ENCODE measurements at regions not wholly inside any gene's neighbourhood (a gene's known extent, or its start where the extent isn't known, plus 50 kb on each side); places are given as distances from the start of the nearest gene placed in this dataset.
"Not testable (repeated sequence)": the region's sequence is repeated elsewhere in the genome, so short reads cannot be mapped to it uniquely, and the experiment has no call there.

DNA sequence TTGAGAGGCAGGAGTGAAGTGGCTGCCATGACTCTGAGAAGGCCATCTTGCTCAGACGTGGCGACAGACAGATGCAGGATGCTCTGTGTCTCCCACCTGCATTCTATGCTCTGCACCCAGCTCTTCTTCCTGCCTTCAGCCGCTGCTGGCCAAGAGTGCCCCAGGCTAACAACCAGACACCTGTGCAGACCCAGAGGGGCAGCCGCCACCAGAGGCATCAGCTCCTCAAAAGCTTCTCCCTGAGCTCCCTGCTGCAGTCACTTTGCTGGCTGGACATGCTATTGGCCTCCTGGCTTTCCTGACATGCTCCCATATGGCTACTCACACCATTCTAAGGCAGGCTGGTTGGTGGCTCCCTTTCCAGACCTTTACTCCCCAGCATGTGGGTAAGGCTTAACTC is 70.6 kb upstream of the GRB10 start:
- DNase-seq = no peak

DNA sequence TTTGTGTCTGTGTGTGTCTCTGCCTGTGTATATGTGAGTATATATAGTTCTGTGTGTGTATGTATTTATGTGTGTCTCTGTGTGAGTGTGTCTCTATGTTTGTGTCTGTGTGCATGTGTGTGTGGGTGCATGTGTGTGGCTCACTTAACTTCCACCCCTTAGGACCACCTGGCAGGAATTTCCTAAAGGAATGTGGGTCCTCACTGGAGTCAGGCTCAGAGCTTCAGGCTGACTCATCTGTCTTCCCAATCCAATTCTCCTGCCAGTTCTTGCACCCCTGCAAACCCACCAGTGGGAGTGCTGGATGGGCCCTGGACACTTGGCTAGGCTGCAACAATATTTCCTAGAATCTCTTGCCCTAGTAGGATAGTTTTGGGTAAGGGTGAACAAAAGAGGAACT is 70.2 kb upstream of the GRB10 start:
- DNase-seq = no peak

DNA sequence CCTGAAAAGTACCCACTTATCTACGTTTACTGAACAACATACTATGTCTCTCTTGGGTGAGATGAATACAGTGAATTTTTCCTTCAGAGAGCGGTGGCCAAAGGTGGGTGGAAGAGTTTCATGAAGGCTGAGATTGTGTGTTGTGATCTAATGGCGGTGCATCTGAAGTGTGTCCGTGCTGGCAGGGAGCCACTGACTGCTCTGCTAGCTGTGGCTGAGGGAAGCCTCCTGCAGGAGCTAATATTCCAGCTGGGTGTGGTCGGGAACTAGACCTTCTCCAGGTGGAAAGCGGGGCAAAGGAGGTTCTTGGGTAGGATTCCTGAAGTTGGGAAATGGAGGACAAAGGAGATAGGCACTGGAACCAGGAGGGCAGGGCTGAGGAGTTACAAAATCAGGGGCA is 69.2 kb upstream of the GRB10 start:
- no peak for DNase-seq

DNA sequence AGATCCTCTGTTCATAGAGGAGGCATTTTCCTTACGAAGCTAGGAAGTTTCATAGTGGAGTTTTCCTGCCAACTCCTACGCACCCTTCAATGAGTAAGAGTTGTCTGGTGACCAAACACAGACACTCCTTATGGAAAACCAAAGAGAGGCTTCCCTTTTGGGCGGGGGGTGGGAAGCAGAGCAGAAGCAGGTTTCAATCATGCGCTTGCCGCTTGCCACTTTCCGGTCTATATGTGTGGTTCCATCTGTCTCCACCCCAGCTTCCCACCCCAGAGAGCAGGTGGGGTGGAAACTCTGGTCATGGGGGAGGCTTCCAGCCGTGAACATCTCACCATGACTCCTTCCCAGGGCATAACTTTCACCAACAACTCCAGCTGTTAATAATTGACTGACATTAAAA is 68.8 kb upstream of the GRB10 start:
- DNase-seq = no peak

DNA sequence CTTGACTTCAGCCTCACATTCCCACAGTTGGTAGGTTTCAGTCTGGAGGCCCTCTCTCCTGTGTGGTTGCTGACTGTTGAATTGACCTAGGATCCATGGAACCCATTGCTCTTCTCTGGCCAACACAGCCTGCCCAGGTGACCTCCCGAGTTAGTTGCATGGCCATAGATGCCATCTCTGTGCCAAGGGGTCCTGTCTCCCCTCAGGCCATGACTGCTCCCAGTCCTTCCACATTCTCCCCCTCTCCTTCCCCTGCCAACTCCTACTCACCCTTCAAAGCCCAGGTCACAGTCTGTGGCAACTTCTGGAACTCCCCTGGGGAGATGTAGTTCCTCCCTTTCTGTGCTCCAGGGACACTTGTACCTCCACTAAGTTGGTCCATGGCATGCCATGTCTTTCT is 67.3 kb upstream of the GRB10 start:
- DNase-seq = no peak

DNA sequence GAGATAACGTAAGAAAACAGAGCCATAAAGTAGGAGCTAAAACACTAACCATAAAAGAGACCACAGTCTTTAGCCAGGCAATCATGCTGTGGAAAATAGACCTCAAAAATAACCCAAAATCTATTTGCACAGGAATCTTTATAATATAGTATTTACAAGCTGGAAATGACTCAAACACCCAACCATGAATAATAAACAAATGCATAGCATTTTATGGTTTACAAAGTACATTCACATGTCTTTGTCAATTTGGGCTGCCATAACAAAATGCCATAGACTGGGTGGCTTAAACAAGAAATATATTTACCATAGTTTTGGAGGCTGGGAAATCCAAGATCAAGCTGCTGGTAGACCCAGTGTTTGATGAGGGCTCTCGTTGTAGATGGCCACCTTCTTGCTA is 65.5 kb upstream of the GRB10 start:
- DNase-seq = no peak

DNA sequence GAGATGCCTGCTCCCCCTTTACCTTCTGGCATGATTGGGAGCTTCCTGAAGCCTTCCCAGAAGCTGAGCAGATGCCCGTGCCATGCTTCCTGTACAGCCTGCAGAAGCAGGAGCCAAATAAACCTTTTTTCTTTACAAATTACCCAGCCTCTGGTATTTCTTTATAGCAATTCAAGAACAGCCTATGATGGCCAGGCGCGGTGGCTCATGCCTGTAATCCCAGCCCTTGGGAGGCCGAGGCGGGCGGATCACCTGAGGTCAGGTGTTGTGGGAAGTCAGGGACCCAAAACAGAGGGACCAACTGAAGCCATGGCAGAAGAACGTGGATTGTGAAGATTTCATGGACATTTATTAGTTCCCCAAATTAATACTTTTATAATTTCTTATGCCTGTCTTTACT is 62.2 kb upstream of the GRB10 start:
- DNase-seq = not testable (repeated sequence)

DNA sequence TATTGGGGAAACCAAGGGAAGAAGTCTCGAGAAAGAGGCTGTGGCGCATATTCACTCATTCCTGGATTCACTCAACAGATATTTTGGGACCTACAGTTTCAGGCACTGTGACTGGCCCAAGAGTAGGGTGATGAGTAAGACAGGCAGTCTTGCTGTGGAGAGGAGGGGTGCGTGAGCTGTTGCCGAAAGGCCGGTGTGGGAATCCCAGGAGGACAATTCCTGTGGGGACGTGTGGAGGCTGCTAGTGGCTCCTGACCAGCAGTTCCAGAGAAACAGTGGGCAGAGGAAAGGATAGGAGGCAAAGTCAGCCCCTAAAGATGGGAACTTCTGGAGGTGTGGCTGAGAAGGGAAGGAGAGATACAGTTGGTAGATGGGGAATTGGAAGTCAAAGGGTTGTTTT is 59.3 kb upstream of the GRB10 start:
- DNase-seq = no peak

DNA sequence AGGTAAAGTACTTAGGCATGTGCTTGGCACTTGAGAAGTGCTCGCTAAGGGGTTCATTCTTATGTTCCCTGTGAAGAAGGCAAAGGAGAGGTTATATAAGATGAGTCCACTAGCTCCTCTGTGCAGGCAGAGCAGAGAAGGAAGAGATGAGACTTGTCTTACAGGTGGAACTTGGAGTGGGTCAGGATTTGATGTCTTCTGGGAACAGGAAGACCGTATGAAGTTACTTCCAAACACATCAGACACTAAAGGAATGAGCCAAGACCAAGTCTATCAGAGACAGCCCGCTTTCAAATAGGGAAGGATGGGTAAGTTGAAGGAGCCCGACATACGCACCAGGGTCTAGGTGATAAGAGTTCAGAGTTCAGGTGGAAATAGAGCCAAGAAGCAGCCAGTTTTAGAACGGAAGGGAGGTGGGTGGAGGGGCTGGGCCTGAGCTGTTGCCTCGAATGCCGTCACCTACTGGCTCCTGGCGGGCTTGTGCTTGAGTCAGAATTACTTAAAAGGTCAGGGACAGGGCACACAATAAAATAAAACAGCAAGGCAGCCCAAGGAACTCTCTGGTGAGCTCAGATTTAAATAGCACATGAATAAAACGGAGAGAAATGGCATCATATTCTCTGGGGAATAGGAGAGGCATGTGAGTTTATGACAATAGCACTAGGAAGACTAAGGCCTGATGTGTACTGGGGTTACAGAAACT is 56.1 kb upstream of the GRB10 start:
- DNase-seq = no peak

DNA sequence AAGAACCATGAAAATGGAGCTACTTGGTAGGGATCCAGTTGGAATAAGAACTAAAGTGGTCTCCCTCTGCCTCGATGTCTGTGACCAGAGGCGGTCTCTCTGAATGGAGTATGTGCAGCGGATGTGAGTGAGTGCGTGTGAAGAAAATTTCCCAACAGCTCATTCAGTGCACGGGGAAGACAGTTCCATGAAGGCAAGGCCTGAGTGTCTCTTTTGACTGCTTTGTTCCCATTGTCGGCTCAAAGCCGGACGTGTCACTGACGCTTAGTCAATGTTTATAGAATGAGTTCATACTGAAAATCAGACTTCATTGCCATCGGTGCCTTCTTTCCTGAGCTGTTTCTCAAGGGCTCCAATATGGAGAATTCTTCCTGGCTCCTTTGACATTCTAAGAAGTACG is 55.3 kb upstream of the GRB10 start:
- no peak for DNase-seq

DNA sequence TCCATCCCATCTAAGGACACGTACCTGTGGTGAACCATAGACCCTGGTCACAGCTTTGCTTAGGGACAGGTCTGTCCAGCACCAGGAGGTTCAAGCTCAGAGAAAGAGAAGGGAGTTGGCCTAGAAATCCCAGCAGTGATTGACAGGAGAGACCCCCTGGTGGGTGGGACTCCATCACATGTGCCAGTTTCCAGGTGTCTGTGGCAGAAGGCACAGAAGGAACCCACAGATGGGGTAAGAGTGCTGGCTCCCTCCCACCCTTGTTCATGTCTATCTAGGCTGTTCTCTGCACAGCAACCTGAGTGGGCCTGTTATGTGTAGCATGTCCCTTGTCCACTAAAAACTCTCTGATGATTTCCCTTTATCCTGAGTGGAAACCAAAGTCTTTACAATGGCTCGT is 54.0 kb upstream of the GRB10 start:
- no peak for DNase-seq

DNA sequence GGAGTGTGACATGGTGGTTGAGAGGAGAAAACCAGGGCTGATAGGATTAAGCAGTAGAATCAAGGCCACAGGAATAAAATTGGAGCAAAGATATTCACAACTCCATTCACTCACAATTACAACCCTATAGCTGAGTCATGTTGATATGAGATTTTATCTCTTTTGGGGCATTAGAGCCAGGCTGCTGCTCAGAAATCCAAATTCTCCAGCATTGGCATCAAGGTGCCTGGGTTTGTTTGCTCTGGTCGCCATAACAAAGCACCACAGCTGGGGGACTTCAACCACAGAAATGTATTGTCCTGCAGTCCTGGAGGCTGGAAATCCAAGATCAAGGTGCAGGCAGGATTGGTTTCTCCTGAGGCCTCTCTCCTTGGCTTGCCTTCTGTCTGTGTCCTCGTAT is 52.5 kb upstream of the GRB10 start:
- no peak for DNase-seq

DNA sequence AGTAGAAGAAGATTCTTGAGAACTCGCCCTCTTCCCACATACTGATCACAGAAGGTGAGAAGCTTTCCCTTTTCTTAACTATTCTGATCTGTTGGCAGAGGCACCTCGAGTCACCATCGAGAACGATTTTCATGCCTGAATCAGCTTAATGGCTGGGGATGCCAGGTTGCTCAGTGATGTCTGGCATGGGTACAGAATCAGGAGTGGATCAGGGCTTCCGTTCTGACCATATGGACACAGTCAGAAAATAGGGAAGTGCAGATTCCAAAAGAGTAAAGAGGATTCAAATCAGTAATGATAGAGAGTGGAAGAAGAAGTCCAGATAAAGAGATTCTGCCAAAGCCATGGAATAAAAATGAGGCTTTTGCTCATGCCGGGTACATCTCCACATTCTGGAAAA is 52.0 kb upstream of the GRB10 start:
- DNase-seq = no peak

DNA sequence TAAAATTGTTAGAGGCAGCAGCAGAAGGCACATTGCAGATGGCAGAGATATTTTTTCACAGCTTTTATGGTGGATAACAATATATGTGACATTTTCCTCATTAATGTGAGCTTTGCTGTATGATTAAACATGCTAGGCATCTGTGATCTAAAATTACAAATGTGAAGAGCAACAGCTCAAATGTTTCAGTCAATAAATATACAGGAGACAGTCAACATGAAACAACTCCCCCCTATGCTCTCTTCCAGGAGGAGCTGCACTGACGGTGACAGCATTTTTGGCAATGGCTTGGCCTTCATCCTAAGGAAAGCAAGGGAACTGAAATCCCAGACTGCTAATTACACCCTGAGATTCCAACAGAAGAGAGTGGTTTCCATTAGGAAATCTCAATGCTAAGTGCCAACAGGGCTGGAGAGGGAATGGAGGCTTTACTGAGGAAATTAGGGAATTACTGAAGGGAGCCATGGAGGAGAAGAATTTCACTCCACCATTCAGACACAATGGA is 51.4 kb upstream of the GRB10 start:
- DNase-seq = no peak

DNA sequence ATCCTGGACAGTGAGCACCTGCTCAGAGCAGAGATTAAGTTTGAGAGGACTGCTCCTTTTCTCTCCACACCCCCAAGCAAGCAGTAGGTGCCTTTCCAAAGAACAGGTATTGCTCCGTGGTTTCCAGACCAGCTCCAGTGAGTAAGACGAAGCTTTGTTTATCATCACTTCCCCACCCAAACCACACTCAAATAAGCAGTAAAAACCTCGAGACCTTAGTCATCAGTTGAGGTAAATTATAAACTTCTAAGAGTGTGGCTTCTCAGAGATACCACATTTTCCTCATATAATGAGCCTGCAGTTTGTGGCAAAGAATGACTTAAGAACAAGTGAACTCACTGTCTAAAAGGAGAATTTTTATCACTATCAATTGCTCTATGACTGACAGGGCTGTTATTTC is 50.0 kb upstream of the GRB10 start:
- DNase-seq = peak; percentile 6

Measured in HCEC 1CT (cell line).